IPS-20b (cell line): ENCODE measurements at regions not wholly inside any gene's neighbourhood (a gene's known extent, or its start where the extent isn't known, plus 50 kb on each side); places are given as distances from the start of the nearest gene placed in this dataset.

ENCODE experiments used
- H3K27ac ChIP-seq: one replicate; pipeline ENCODE4 v1.5.1; 2013; ENCODE audit warnings: low read length
- H3K27me3 ChIP-seq: 2 replicates; pipeline ENCODE4 v1.6.1; 2013; ENCODE audit warnings: mild to moderate bottlenecking, low read length, inconsistent platforms; ENCODE audit not compliant: insufficient read depth
- H3K36me3 ChIP-seq: 2 replicates; pipeline ENCODE4 v1.6.1; 2013; ENCODE audit warnings: low read depth, mild to moderate bottlenecking, inconsistent platforms, low read length, moderate library complexity; ENCODE audit not compliant: insufficient read depth
- H3K4me1 ChIP-seq: 2 replicates; pipeline ENCODE4 v1.6.1; 2013; ENCODE audit warnings: mild to moderate bottlenecking, control low read depth, inconsistent platforms, low read length, moderate library complexity; ENCODE audit not compliant: insufficient read depth
- H3K4me3 ChIP-seq: 2 replicates; pipeline ENCODE4 v1.5.1; 2013; ENCODE audit warnings: mild to moderate bottlenecking, low read length, inconsistent platforms
- H3K9ac ChIP-seq: 2 replicates; pipeline ENCODE4 v1.6.1; 2013; ENCODE audit warnings: low read depth, mild to moderate bottlenecking, inconsistent platforms, low read length, moderate library complexity
- H3K9me3 ChIP-seq: 2 replicates; pipeline ENCODE4 v1.6.1; 2013; ENCODE audit warnings: mild to moderate bottlenecking, low read depth, low read length, inconsistent platforms; ENCODE audit not compliant: insufficient read depth

DNA sequence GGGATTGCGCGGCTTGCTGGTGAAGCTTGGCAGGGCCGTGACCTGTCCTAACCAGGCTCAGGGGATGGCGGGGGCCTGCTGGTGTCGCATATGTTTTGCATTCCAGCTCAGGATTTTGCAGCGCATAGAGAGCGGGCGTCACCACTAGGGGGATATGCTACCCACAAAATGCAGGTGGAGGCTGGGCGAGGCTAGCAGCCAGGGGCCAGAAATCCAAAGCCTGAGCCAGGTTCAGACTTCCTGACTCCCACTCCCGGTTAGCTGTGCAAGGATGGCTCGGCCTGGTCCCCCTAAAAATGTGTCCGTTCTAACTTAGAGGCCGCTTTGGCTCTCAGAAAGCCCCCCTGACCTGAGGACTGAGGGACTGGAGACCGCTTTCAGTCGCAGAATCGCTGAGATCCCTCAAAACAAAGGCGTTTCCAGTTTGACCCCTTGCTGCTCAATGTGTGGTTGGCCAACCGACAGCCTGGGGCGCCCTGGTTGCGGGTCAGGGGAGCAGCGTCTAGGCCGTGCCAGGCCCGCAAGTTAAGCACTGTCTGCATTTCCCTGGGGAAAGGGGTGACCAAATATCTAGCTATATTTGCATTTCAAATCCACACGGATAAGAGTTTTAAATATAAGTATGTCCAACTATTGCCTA lies 361.1 kb upstream of the AMELY start:
- Histone ChIP-seq H3K27me3 (no peaks in the 10 kb centered on the region; the same call in 1 of the 2 replicates), H3K9ac (peak overlapping the region; percentile 56; the same call in 1 of the 2 replicates), H3K4me1 (peaks cover 6% of the 10 kb centered on the region; the same call in 1 of the 2 replicates), H3K9me3 (no peaks in the 10 kb centered on the region), H3K36me3 (no peaks in the 10 kb centered on the region), H3K27ac (no peak overlapping the region), H3K4me3 (peak overlapping the region; percentile 72)

DNA sequence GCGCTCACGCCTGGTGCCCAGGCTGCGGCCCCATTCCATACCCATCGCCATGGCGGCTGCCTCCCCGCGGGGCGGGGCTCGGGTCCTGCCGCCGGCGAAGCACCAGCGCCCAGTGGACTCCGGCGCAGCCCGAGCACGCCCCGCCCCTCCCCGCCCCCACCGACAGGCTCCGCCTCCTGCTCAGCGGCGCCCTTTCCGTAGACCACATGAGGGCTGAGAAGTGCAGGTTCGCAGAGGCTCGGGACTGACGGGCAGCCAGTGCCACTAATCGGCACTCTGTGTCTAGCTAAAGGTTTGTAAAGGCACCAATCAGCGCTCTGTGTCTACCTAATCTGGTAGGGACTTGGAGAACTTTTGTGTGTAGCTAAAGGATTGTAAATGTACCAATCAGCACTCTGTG lies 352.2 kb upstream of the AMELY start:
- no peaks in the 10 kb centered on the region for H3K36me3 ChIP-seq
- no peak overlapping the region for H3K4me3 ChIP-seq
- H3K27ac ChIP-seq: no peak overlapping the region
- H3K9ac ChIP-seq: no peak overlapping the region
- H3K27me3 ChIP-seq: no peaks in the 10 kb centered on the region
- no peaks in the 10 kb centered on the region for H3K9me3 ChIP-seq
- H3K4me1 ChIP-seq: no peaks in the 10 kb centered on the region; the same call in 1 of the 2 replicates

DNA sequence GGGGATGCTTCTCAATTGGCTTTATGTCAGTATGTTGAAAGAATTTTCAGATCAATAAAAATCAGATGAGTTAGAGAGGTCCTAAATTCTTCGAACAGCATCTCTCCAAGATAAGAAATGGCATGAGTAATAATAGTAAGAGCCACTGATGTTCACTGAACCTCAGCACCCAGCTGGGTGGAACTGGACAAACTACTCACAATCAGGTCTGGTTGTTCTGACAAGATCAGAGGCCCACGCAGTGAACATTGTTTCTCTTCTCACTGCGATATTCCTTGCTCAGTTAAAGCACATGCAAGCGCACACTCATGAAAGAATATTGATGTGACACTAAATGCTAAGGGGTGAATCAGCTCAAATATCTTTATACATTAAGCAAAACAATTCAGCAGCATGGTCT lies 351.0 kb upstream of the AMELY start:
- H3K4me1 ChIP-seq: no peaks in the 10 kb centered on the region; the same call in 1 of the 2 replicates
- H3K9ac ChIP-seq: no peak overlapping the region
- no peak overlapping the region for H3K27ac ChIP-seq
- no peaks in the 10 kb centered on the region for H3K36me3 ChIP-seq
- no peaks in the 10 kb centered on the region for H3K9me3 ChIP-seq
- H3K4me3 ChIP-seq: no peak overlapping the region
- no peaks in the 10 kb centered on the region for H3K27me3 ChIP-seq

- H3K36me3 ChIP-seq: no peaks in the 10 kb centered on the region
- H3K9me3 ChIP-seq: no peaks in the 10 kb centered on the region
- no peak overlapping the region for H3K27ac ChIP-seq
- H3K27me3 ChIP-seq: no peaks in the 10 kb centered on the region
- no peak overlapping the region for H3K9ac ChIP-seq
- no peaks in the 10 kb centered on the region for H3K4me1 ChIP-seq
- no peak overlapping the region for H3K4me3 ChIP-seq
These were observed 349.7 kb upstream of the AMELY start for GRCh38 chrY:7261254-7261653.

GRCh38 chrY:7240101-7240500 lies 328.5 kb upstream of the AMELY start:
- H3K27me3 ChIP-seq: no peaks in the 10 kb centered on the region
- H3K27ac ChIP-seq: no peak overlapping the region
- no peak overlapping the region for H3K9ac ChIP-seq
- H3K4me1 ChIP-seq: no peaks in the 10 kb centered on the region
- H3K9me3 ChIP-seq: no peaks in the 10 kb centered on the region
- H3K4me3 ChIP-seq: no peak overlapping the region
- no peaks in the 10 kb centered on the region for H3K36me3 ChIP-seq

GRCh38 chrY:7211971-7212370 lies 300.4 kb upstream of the AMELY start:
- Histone ChIP-seq H3K4me1 (no peaks in the 10 kb centered on the region), H3K27ac (no peak overlapping the region), H3K9me3 (no peaks in the 10 kb centered on the region), H3K4me3 (no peak overlapping the region), H3K9ac (no peak overlapping the region), H3K27me3 (no peaks in the 10 kb centered on the region), H3K36me3 (no peaks in the 10 kb centered on the region)

DNA sequence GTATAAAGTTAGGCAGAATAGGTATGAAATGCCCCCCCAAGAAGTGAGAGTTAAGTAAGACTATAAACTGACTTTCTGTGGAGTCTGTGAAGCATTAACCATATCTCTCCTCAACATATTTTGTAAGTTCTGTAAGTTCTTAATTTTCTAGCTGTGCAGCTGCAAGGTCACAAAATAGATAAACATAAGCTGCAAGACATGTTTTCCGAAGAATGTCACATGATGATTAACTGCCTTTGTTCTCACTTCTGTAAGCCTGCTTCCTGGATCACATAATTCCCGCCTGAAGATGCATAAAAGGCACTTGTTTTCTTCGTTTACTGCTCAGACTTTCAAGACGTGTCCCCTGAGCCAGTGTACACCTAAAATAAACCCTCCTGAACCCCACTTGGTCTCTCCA lies 292.9 kb upstream of the AMELY start:
- Histone ChIP-seq H3K4me3 (no peak overlapping the region), H3K9ac (no peak overlapping the region), H3K9me3 (no peaks in the 10 kb centered on the region), H3K27ac (no peak overlapping the region), H3K27me3 (no peaks in the 10 kb centered on the region), H3K36me3 (no peaks in the 10 kb centered on the region), H3K4me1 (no peaks in the 10 kb centered on the region)

DNA sequence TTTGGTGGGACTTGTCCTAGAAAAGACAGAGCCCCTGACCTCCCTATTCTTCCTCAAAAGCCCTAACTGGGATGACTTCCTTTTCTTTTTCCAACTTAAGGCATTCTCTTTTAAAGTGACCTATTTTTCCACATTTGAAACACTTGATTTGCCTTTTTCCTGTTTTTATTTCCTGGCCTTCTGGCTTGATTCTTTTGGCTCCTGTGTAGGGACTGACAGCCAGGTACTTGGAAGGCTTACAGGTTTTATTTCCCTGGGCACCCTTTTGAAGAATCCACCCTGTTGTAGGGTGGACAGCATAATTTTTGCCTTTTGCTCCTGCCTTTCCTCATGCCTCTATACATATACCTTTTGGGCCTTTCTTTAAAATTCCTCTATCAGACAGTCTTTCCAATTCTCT lies 271.0 kb upstream of the AMELY start:
- Histone ChIP-seq H3K9ac (no peak overlapping the region), H3K36me3 (no peaks in the 10 kb centered on the region), H3K4me3 (no peak overlapping the region), H3K4me1 (no peaks in the 10 kb centered on the region), H3K9me3 (peaks cover 12% of the 10 kb centered on the region), H3K27me3 (no peaks in the 10 kb centered on the region), H3K27ac (no peak overlapping the region)

- Histone ChIP-seq H3K27ac (no peak overlapping the region), H3K9me3 (peaks cover 3% of the 10 kb centered on the region; the same call in 1 of the 2 replicates), H3K36me3 (no peaks in the 10 kb centered on the region), H3K27me3 (no peaks in the 10 kb centered on the region), H3K9ac (no peak overlapping the region), H3K4me3 (no peak overlapping the region), H3K4me1 (no peaks in the 10 kb centered on the region)
These were observed 266.1 kb upstream of the AMELY start for GRCh38 chrY:7177631-7178030.

DNA sequence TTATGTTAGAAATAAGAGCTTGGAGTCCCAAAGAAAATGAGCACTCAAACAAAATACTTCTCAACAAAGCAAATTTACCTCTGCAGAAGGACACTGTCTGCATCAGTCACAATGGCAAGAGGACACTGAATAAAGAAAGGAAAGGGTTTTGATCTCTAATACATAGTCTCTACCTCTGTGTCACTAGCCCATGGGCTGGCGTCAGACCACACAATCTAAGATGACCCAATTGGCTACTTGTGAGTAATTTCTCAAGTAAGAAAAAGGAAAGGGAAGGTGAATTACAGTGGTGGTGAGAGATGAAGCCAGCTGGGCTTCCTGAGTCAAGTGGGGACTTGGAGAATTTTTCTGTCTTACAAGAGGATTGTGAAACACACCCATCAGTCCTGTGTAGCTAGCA lies 257.9 kb upstream of the AMELY start:
- Histone ChIP-seq H3K36me3 (no peaks in the 10 kb centered on the region), H3K27ac (no peak overlapping the region), H3K4me1 (no peaks in the 10 kb centered on the region), H3K9ac (no peak overlapping the region), H3K9me3 (no peaks in the 10 kb centered on the region), H3K27me3 (no peaks in the 10 kb centered on the region), H3K4me3 (no peak overlapping the region)

GRCh38 chrY:7141477-7141876 lies 229.9 kb upstream of the AMELY start:
- no peak overlapping the region for H3K9ac ChIP-seq
- H3K9me3 ChIP-seq: no peaks in the 10 kb centered on the region
- no peaks in the 10 kb centered on the region for H3K27me3 ChIP-seq
- H3K4me3 ChIP-seq: no peak overlapping the region
- no peaks in the 10 kb centered on the region for H3K4me1 ChIP-seq
- H3K36me3 ChIP-seq: no peaks in the 10 kb centered on the region
- H3K27ac ChIP-seq: no peak overlapping the region
